ENCODE measurements at regions not wholly inside any gene's neighbourhood (a gene's known extent, or its start where the extent isn't known, plus 50 kb on each side); places are given as distances from the start of the nearest gene placed in this dataset.

DNA sequence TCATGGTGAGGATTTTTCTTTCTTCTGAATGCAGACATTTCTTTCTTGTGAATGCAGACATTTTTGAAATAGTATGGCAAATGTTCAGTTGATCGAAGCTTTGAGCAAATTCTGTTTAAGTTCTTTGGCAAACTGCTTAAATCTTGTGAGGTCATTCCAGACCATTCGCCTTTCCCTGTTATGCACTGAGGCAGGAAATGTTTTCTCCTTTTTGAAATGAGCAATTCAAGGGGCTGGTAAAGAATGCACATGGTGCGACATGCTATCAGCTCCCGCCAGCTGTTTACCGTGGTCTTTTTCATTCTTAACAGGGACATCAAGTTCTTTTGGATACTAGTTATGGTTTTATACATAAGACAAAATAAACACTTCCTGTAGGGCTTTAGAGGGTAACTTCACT lies 112.0 kb upstream of the CCN2 start:
- no peak for DNase-seq
- no peak overlapping the region for H3K27ac ChIP-seq

GRCh38 chr6:132062626-132063025 lies 111.5 kb upstream of the CCN2 start:
- Histone ChIP-seq H3K9me3 (no peaks in the 10 kb centered on the region), H3K4me1 (no peaks in the 10 kb centered on the region), H3K4me3 (no peak overlapping the region), H3K27ac (no peak overlapping the region), H3K27me3 (no peaks in the 10 kb centered on the region), H3K36me3 (no peaks in the 10 kb centered on the region)
- TF ChIP-seq, protein P1, sequence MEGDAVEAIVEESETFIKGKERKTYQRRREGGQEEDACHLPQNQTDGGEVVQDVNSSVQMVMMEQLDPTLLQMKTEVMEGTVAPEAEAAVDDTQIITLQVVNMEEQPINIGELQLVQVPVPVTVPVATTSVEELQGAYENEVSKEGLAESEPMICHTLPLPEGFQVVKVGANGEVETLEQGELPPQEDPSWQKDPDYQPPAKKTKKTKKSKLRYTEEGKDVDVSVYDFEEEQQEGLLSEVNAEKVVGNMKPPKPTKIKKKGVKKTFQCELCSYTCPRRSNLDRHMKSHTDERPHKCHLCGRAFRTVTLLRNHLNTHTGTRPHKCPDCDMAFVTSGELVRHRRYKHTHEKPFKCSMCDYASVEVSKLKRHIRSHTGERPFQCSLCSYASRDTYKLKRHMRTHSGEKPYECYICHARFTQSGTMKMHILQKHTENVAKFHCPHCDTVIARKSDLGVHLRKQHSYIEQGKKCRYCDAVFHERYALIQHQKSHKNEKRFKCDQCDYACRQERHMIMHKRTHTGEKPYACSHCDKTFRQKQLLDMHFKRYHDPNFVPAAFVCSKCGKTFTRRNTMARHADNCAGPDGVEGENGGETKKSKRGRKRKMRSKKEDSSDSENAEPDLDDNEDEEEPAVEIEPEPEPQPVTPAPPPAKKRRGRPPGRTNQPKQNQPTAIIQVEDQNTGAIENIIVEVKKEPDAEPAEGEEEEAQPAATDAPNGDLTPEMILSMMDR (IDR thresholded peaks at IDR 0.05), result no peak
- TF ChIP-seq POLR2A (IDR thresholded peaks at IDR 0.05), result no peak
- DNase-seq, result no peak

More for the DNA sequence above, 112.0 kb upstream of the CCN2 start:
- H3K27me3 ChIP-seq, result no peaks in the 10 kb centered on the region
- H3K9me3 ChIP-seq, result no peaks in the 10 kb centered on the region
- no peaks in the 10 kb centered on the region for H3K36me3 ChIP-seq
- no peak for TF ChIP-seq POLR2A (IDR thresholded peaks at IDR 0.05)
- TF ChIP-seq, protein P1 (IDR thresholded peaks at IDR 0.05), result no peak
- no peak overlapping the region for H3K4me3 ChIP-seq
- no peaks in the 10 kb centered on the region for H3K4me1 ChIP-seq

DNA sequence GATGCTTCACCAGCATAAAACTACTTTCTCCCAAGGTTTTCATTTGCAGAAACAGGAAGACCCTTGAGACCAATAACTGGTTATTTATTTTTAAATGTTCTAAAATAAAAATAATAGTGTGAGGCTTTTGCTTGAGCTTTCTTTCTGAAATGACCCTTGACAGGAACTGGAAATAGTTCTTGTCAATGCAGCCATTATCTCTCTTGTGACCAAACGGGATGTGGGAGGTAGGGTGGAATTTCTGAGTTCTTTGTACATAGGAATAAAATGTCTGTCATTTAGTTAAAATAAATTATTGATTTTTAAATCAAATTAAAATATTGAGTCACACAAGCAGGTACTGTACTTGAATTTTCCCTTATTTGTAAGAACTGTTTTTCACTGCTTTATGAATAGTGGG lies 110.2 kb upstream of the CCN2 start:
- no peaks in the 10 kb centered on the region for H3K4me1 ChIP-seq
- no peak for TF ChIP-seq POLR2A (IDR thresholded peaks at IDR 0.05)
- TF ChIP-seq, protein P1 (IDR thresholded peaks at IDR 0.05), result no peak
- H3K4me3 ChIP-seq, result no peak overlapping the region
- no peaks in the 10 kb centered on the region for H3K9me3 ChIP-seq
- no peaks in the 10 kb centered on the region for H3K27me3 ChIP-seq
- H3K27ac ChIP-seq, result no peak overlapping the region
- no peak for DNase-seq
- H3K36me3 ChIP-seq, result no peaks in the 10 kb centered on the region

GRCh38 chr6:132060591-132060990 lies 109.4 kb upstream of the CCN2 start:
- TF ChIP-seq, protein P1 (IDR thresholded peaks at IDR 0.05), result no peak
- no peak for TF ChIP-seq POLR2A (IDR thresholded peaks at IDR 0.05)
- Histone ChIP-seq H3K4me1 (no peaks in the 10 kb centered on the region), H3K9me3 (no peaks in the 10 kb centered on the region), H3K27ac (no peak overlapping the region), H3K4me3 (no peak overlapping the region), H3K27me3 (no peaks in the 10 kb centered on the region), H3K36me3 (no peaks in the 10 kb centered on the region)
- DNase-seq, result peak in 1 of 3 donors; percentile 50

DNA sequence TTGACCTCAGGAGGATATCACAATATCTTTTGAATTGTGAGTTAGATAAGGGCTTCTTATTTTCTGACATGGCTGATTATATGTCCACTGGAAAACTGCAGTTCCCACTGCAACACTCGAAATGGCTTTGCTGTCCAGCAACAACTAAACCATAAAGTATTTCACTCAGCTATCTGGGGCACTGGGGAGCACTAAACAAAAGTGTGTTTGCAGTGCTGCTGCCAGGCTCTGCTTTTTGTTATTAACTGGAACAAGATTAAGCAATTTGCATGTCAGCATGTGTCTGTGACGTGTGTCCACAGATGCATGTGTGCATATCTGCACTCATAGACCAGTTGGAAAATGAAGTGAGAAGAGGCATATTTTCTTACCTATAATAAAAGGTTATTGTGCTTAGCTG lies 107.8 kb upstream of the CCN2 start:
- no peak for DNase-seq
- Histone ChIP-seq H3K27ac (no peak overlapping the region), H3K36me3 (no peaks in the 10 kb centered on the region), H3K9me3 (no peaks in the 10 kb centered on the region), H3K27me3 (no peaks in the 10 kb centered on the region), H3K4me1 (no peaks in the 10 kb centered on the region), H3K4me3 (no peak overlapping the region)
- no peak for TF ChIP-seq POLR2A (IDR thresholded peaks at IDR 0.05)
- TF ChIP-seq, protein P1 (IDR thresholded peaks at IDR 0.05), result no peak

- TF ChIP-seq POLR2A (IDR thresholded peaks at IDR 0.05), result no peak
- Histone ChIP-seq H3K36me3 (no peaks in the 10 kb centered on the region), H3K4me1 (no peaks in the 10 kb centered on the region), H3K9me3 (no peaks in the 10 kb centered on the region), H3K27ac (no peak overlapping the region), H3K4me3 (no peak overlapping the region), H3K27me3 (no peaks in the 10 kb centered on the region)
- DNase-seq, result no peak
Measured at GRCh38 chr6:132054525-132054924, 103.4 kb upstream of the CCN2 start.

Measured in Peyer's patch (tissue), 4 donors.